HG02840 (cell line): ENCODE measurements at regions not wholly inside any gene's neighbourhood (a gene's known extent, or its start where the extent isn't known, plus 50 kb on each side); places are given as distances from the start of the nearest gene placed in this dataset.
"Not testable (repeated sequence)": the region's sequence is repeated elsewhere in the genome, so short reads cannot be mapped to it uniquely, and the experiment has no call there.

Experiments used
- ATAC-seq: cut with Tn5 transposase; IDR thresholded peaks from one replicate; pipeline ENCODE4 v1.9.1; 2021; ENCODE audit warnings: mild to moderate bottlenecking, moderate library complexity, moderate number of reproducible peaks; ENCODE audit not compliant: unreplicated experiment, low FRiP score

- no peak for ATAC-seq
Observed at GRCh38 chr9:129561594-129562281, 59.2 kb downstream of the C9orf50 start.

DNA sequence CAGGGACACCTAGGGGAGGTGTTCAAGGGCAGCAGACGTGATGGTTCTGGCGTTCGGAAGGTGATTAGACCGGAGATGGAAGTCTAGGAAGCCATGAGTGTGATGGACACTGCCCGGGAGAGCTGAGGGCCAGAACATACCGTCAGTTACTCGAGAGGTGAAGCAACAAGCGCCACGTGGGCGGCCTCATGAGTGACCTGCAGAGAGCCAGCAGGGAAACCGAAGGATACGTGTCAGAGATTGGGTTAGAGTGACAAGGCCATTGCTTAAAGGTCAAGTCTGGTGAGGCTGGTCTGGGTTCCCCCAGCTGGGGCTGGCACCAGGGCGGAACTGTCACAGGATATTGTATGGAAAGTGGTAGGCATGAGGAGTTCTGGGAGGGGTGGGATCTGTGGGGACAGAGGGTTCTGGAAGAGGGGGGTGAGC, 60.0 kb downstream of the C9orf50 start:
- ATAC-seq: no peak

- no peak for ATAC-seq
Observed at GRCh38 chr9:129559506-129559881, 61.4 kb downstream of the C9orf50 start.

DNA sequence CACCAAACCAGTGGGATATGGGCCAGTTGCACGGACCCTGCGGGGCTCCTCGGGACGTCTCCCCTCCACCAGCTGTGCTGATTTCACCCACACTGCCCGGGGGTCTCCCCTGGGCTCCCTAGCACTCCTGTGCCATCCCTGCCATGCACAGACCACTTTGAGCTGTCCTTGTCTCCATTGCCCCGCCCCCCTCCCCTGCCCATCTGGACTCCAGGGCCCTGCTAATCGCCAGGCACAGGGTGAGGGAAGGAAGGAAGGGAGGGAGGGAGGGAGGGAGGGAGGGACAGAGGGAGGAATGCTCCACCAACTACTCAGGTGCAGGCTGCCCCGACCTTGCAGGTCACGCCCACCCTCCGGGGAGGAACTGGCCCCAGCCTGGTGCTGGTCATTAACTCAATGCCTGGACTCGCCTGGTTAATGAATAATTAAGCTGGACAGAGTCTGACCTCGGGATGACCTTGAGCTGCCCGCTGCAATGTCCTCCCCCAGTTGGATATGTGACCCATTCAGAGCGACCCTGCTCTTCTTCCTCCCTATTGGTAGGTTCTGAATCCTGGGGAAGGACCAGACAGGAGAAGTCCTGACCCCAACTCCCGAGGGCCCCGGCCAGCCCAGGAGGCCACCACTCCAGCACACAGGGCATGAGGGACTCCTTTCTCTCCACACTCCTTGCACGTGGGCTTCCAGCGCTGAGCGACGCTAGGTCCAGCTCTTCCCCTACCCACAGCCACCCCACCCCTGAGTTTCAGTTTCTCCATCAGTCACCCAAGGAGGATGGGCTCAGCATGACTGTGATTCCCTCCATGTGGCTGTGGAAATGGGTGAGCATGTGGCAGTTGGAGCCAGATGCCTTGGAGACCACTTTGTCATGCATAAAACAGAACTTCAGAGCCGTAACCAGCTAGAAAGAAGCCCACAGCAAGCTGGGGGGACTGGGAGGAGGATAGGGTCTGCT, 62.1 kb downstream of the C9orf50 start:
- no peak for ATAC-seq

DNA sequence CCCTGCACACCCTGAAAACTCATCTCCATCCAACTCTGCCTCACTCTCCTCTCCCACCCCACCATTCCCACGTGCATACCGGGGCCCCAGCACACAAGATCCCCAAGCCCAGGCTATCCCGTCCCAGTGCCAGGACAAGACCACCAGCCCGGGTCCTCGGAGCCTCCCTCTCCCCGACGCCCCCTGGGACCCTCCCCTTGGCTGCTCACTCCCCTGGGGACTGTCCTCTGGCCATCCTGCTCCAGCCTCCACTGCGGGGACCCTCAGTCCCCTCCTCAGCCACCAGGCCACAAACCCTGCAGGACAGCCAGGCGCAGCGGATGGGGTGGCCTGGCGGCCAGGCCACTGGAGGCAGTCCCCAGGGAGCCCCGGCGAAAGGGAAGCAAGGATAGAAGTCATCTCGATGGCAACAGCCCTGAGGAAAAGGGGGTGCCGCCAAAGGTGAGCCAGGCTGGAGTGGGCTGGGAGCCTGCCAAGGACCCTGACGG, 62.8 kb downstream of the C9orf50 start:
- ATAC-seq: no peak

DNA sequence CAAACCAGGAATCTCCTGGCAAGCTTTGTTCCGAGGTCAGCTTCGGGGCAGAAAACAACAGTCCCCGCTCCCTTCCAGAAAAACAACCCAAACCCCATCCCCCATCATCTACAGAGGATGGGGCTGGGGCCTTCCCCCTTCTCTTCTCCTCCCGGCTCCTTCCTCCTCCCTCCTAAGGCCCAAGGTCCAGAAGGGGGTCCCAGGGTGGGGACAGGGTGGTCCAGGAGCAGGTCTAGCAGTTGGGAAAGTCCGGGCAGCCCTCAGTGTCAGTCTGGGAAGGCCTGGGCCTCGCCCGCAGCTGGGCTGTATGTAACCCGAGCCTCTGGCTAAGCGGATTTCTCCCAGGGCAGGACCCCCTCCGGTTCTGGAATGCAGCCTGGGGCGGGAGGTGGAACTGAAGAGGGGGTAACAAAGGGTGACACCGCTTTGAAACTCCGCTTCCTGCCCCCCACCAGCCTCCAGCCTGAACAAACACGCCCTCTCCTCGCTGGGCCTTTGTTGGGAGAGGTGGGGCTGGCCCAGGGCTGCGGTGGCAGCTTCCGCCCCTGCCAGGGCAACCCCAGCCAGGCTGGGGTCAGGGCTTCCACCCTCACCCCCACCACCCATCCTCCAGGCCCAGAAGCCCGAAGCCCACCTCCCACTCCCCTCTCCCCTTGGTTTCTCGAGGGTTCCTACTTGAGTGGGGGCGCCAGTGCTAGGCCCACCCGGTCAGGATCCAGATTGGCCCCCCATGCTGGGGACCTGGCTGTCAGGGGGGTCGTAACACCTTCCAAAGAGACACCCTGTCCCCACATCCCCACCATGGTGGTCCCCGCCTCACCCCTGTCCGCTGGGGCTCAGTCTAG, 63.5 kb downstream of the C9orf50 start:
- no peak for ATAC-seq

- ATAC-seq: no peak
Observed at GRCh38 chr9:129556491-129557191, 64.3 kb downstream of the C9orf50 start.

GRCh38 chr9:129555512-129556215, 65.2 kb downstream of the C9orf50 start:
- no peak for ATAC-seq

DNA sequence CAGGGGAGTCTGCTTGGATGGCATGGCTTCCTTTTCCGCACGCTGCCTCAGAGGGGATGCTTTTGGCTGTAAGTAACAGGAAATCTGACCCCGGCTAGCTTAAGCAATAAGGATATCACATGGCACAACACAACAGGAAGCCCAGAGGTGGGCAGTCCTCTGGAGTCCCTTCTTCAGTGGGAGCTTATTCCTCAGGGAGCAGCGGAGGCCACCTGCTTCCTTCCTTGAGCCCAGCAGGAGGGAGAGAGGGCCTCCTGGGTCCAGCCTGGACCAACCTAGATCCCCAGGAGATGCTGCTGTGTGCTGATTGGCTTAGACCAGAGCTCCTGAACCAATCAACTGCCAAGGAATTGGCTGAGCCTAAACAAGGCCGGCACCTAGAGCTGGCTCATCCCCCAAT, 66.3 kb downstream of the C9orf50 start:
- no peak for ATAC-seq

DNA sequence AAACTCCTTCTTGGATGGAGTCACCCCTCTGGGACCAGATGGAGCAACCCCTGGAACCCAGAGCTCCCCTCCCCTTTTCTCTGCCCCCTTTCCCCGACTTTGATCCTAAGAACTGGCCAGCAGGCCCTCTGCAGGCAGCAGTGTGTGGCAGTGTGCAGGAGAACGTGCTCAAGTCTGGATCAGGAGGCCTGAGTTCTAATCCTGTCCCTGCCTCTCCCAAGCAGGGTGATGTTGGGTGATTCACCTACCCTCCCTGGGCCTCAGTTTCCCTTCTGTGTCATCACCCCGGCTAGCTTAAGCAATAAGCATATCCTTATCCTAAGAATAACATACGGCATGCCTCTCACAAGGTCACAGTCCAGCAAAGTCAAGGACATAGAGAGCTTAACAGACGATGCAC, 67.6 kb downstream of the C9orf50 start:
- ATAC-seq: no peak

- no peak for ATAC-seq
Observed at GRCh38 chr9:129552064-129552463, 68.8 kb downstream of the C9orf50 start.

DNA sequence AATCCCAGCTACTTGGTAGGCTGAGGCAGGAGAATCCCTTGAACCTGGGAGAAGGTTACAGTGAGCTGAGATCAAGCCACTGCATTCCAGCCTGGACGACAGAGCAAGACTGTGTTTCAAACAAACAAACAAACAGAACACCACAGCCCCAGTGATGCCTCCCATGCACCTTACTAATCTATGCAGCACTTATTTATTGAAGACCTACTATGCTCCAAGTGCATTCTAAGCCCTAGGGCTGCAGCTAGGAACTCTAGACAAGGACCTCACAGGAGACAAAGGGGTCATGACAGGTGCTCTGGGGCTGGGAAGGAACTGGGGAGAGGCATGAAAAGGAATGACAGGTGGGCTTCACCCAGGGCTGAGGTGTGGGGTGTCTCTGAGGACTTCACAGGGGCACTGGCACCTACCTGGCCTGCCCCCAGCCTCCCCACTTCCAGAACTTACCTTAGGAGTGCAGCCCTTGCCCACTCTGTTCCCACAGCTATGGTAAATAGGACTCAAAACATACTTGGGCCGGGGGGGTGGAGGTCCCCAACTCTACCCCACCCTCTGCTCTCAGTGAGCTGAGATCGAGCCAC, 69.4 kb downstream of the C9orf50 start:
- ATAC-seq: no peak

DNA sequence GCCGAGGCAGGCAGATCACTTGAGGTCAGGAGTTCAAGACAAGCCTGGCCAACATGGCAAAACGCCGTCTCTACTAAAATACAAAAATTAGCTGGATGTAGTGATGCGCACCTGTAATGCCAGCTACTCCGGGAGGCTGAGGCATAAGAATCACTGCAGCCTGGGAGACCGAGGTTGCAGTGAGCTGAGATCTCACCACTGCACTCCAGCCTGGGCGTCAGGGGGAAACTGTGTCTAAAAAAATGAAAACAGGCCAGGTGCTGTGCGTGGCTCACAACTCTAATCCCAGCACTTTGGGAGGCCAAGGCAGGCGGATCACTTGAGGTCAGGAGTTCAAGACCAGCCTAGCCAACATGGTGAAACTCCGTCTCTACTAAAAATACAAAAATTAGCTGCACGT, 69.9 kb downstream of the C9orf50 start:
- not testable (repeated sequence) for ATAC-seq

DNA sequence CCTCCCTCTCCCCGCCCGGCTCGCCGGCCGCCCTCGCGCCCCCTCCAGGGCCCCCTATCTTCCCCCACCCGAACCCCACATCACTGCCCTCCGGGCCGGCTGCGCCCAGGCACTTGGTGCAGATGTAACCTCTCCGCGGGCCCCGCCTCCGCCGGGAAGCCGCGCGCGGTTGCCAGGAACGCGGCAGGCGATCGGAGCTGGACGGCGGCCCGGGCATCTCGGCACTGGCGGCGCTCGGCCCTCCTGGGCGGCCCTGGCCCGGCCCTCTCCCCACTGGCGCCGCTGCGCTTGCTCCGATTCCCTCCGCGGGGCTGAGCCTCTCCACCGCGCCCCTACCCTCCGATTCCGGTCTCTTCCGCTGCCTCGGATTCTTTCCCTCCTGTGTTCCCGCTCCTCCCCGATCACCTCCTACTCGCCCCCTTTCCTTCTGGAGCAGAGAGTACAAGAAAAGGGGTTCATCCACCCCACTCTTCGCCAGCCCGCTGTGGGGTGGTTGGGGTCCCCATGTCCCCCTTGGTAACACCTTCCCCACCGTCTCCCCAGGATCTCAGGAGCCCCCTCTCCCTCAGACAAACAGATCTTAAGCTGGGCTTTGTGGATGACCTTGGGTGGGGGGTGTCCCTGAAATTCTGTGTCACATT, 70.6 kb downstream of the C9orf50 start:
- no peak for ATAC-seq

DNA sequence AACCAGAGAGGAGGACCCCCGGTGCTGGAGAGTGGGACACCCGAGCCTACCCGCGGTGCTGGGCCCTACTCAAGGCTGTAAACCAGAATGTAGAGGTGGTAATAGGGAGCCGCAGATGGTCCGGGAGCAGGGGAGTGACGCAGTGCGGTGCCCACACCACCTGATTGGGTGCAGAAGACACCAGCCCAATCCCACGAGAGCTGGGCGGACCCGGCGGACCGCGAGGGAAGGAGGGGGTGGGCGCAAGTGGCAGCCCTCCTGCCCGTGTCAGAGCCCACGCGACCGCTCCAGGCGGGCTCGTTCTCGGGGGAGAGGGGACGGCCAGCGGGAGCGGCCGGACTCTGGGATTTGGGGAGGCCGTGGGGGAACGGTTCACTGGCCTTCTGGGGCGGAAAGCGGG, 71.2 kb downstream of the C9orf50 start:
- no peak for ATAC-seq

DNA sequence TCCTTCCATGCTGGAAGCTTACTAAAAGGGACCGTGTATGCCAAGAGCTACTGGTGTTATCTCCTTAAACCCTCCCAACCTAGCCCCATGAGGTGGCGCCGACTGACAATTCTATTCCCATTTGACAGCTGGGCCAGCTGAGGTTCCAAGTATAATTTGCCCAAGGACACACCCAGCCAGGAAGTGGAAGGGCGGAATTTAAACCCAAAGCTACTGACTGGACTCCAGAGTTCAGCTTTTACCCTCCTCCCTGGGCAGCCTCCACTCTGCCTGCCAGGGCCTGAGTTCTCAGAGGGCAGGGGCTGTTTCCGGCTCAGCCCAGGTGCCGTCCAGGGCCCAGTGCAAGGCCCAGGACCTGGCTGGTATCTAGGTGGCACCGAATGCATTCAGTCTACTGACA, 71.8 kb downstream of the C9orf50 start:
- no peak for ATAC-seq

DNA sequence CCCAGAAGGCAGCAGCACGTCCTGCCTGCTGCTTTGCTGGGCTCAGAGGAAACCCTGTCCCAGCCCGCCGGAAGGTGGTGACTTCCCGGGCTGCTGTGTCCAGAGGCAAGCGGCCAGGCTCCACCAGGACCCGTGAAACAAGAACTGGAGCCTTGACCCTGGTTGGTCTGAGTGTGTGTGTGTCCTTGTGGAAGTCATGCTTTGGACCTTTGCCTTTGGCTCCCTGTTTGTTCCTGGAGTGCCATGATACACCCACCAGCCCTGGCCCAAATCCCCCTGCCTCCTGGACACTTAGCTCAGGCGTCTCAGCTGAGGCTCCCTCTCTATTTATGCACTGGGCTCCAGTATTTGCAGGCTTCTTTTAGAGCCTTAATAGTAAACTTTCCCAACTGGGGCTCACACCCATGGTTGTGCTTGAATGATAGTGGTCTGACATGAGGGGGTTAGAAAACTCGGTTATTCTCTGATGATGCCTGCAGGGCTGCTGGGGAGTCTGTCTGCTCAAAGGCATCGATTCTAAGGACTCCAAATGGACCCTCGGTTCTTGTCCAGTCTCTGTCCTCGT, 72.2 kb downstream of the C9orf50 start:
- ATAC-seq: no peak

- ATAC-seq: no peak
Observed at GRCh38 chr9:129547869-129548570, 72.9 kb downstream of the C9orf50 start.
